ENCODE measurements at regions not wholly inside any gene's neighbourhood (a gene's known extent, or its start where the extent isn't known, plus 50 kb on each side); places are given as distances from the start of the nearest gene placed in this dataset.

DNA sequence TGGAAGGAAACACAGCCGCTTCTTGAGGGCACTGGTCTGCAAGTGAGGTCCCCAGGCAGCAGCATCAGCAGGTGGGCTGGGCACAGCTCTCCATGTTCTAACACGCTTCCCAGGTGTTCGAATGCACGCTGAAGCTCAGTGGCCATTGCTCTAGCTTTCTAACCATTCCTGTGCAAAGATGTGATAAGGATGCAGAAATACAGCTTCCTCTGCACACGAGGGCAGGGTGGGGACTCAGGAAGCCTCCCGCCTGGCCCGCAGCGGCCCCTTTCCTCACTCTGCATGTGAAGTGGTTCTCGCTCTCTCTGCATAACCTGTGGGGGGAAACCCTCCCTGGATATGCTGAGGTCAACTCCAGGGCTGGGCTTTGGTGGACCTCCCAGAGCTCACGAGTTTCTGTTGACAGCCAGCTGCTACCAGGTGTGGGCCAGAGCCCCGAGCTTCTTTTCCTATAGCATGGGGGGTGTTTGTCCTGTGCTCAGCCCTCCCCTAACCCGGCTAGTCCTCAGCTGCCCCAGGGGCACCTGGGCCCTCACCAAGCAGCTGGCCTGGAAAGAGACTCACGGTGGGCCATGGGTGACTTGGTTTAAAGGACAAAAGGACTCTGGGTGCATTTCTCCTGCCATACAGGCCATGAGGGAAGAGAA is 168.2 kb downstream of the TEX29 start:
- Histone ChIP-seq H3K4me2 (ENCODE audit: insufficient read depth, low read length) (no peak overlapping the region), H3K27ac (ENCODE audit: low read depth, low read length) (no peak overlapping the region), H3K27me3 (ENCODE audit: insufficient read depth, low read length) (no peaks in the 10 kb centered on the region), H3K9me3 (ENCODE audit: low read depth, low read length) (peaks cover 6% of the 10 kb centered on the region), H3K36me3 (ENCODE audit: insufficient read depth, low read length) (no peaks in the 10 kb centered on the region), H3K79me2 (ENCODE audit: insufficient read depth, low read length) (no peaks in the 10 kb centered on the region), H3K4me3 (ENCODE audit: insufficient read depth, low read length) (no peak overlapping the region), H4K20me1 (ENCODE audit: insufficient read depth, low read length) (no peaks in the 10 kb centered on the region), H3K4me1 (ENCODE audit: insufficient read depth, low read length) (no peaks in the 10 kb centered on the region), H2AFZ (ENCODE audit: low read length) (no peak overlapping the region)
- DNase-seq (ENCODE audit: insufficient read length, low spot score, missing footprints), result peak; percentile 63
- TF ChIP-seq CTCF (IDR thresholded peaks at IDR 0.05; ENCODE audit: extremely low read depth, low read depth, low read length), result no peak

- no peak for TF ChIP-seq CTCF (IDR thresholded peaks at IDR 0.05; ENCODE audit: extremely low read depth, low read depth, low read length)
- Histone ChIP-seq H3K27ac (ENCODE audit: low read depth, low read length) (no peak overlapping the region), H4K20me1 (ENCODE audit: insufficient read depth, low read length) (no peaks in the 10 kb centered on the region), H2AFZ (ENCODE audit: low read length) (no peak overlapping the region), H3K4me3 (ENCODE audit: insufficient read depth, low read length) (no peak overlapping the region), H3K4me1 (ENCODE audit: insufficient read depth, low read length) (no peaks in the 10 kb centered on the region), H3K79me2 (ENCODE audit: insufficient read depth, low read length) (no peaks in the 10 kb centered on the region), H3K9me3 (ENCODE audit: low read depth, low read length) (peaks cover 6% of the 10 kb centered on the region), H3K27me3 (ENCODE audit: insufficient read depth, low read length) (no peaks in the 10 kb centered on the region), H3K36me3 (ENCODE audit: insufficient read depth, low read length) (no peaks in the 10 kb centered on the region), H3K4me2 (ENCODE audit: insufficient read depth, low read length) (no peak overlapping the region)
- no peak for DNase-seq (ENCODE audit: insufficient read length, low spot score, missing footprints)
These were observed 168.9 kb downstream of the TEX29 start for GRCh38 chr13:111489301-111489700.

DNA sequence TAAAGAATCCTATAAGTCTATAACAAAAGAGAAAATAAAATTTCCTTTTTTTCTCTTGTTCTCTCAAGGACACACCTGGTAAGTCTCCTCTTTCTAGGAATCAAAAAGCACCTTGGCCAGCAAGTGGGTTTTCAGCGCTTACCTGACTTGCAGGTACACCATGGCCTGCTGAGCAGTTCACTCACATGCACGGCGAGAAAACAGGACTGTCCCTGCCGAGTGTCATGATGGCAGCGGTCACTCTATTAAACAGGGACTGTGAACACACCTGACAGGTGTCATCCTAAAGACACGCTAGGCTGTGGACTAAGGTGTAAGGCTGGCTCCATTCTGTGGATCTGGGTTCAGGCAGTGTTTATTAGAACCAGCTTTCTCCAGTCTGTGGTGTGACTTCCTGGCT is 170.2 kb downstream of the TEX29 start:
- DNase-seq (ENCODE audit: insufficient read length, low spot score, missing footprints), result no peak
- no peaks in the 10 kb centered on the region for H3K27me3 ChIP-seq (ENCODE audit: insufficient read depth, low read length)
- no peaks in the 10 kb centered on the region for H3K36me3 ChIP-seq (ENCODE audit: insufficient read depth, low read length)
- no peak overlapping the region for H3K4me2 ChIP-seq (ENCODE audit: insufficient read depth, low read length)
- no peaks in the 10 kb centered on the region for H3K4me1 ChIP-seq (ENCODE audit: insufficient read depth, low read length)
- no peak overlapping the region for H3K27ac ChIP-seq (ENCODE audit: low read depth, low read length)
- H3K79me2 ChIP-seq (ENCODE audit: insufficient read depth, low read length), result no peaks in the 10 kb centered on the region
- no peak overlapping the region for H2AFZ ChIP-seq (ENCODE audit: low read length)
- TF ChIP-seq CTCF (IDR thresholded peaks at IDR 0.05; ENCODE audit: extremely low read depth, low read depth, low read length), result no peak
- H4K20me1 ChIP-seq (ENCODE audit: insufficient read depth, low read length), result no peaks in the 10 kb centered on the region
- H3K4me3 ChIP-seq (ENCODE audit: insufficient read depth, low read length), result no peak overlapping the region
- H3K9me3 ChIP-seq (ENCODE audit: low read depth, low read length), result peaks cover 6% of the 10 kb centered on the region

- no peaks in the 10 kb centered on the region for H3K79me2 ChIP-seq (ENCODE audit: insufficient read depth, low read length)
- H3K27ac ChIP-seq (ENCODE audit: low read depth, low read length), result no peak overlapping the region
- TF ChIP-seq CTCF (IDR thresholded peaks at IDR 0.05; ENCODE audit: extremely low read depth, low read depth, low read length), result no peak
- no peaks in the 10 kb centered on the region for H4K20me1 ChIP-seq (ENCODE audit: insufficient read depth, low read length)
- DNase-seq (ENCODE audit: insufficient read length, low spot score, missing footprints), result peak; percentile 46
- peaks cover 6% of the 10 kb centered on the region for H3K9me3 ChIP-seq (ENCODE audit: low read depth, low read length)
- no peak overlapping the region for H3K4me3 ChIP-seq (ENCODE audit: insufficient read depth, low read length)
- no peak overlapping the region for H2AFZ ChIP-seq (ENCODE audit: low read length)
- no peak overlapping the region for H3K4me2 ChIP-seq (ENCODE audit: insufficient read depth, low read length)
- H3K4me1 ChIP-seq (ENCODE audit: insufficient read depth, low read length), result no peaks in the 10 kb centered on the region
- H3K27me3 ChIP-seq (ENCODE audit: insufficient read depth, low read length), result no peaks in the 10 kb centered on the region
- no peaks in the 10 kb centered on the region for H3K36me3 ChIP-seq (ENCODE audit: insufficient read depth, low read length)
These were observed 170.6 kb downstream of the TEX29 start for GRCh38 chr13:111491021-111491420.
